ENCODE measurements at regions not wholly inside any gene's neighbourhood (a gene's known extent, or its start where the extent isn't known, plus 50 kb on each side); places are given as distances from the start of the nearest gene placed in this dataset.
"Not testable (repeated sequence)": the region's sequence is repeated elsewhere in the genome, so short reads cannot be mapped to it uniquely, and the experiment has no call there.

- no peak for DNase-seq (ENCODE audit: low spot score)
Observed at GRCh38 chr7:10284001-10284400, 689.7 kb upstream of the PHF14 start.

DNA sequence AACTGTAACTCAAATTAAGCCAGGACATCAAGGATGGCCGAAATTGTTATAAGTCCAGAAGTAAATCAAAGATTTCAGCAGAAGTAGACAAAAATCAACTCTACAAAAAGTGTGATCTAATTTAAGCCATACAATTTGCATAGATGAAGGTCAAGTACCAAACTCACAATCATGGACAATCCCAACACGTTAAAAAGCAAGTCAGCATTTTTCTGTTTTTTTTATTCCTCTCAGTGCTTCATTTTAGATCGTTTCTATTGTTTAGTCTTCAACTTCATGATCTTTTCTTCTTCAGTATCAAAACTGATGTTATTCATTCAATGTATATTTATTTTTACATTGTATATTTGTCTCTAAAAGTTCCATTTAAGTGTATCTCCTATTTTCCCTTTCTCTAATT lies 674.3 kb upstream of the PHF14 start:
- no peak for DNase-seq (ENCODE audit: low spot score)

DNA sequence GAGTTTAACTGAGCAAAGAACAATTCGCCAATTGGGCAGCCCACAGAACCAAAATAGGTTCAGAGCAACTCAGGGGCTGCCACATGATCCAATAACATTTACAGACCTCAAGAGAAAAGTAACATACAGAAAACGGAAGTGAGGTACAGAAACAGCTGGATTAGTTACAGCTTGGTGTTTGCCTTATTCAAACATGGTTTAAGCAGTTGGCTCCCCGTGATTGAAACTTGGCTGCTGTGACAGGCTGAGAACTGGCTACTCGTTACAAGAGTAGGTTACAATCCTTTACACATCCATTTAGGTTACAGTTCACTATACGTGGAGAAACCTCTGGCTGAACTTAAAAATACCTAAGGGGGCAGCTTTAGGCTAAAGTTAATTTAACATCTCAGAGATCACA lies 673.1 kb upstream of the PHF14 start:
- no peak for DNase-seq (ENCODE audit: low spot score)

- DNase-seq (ENCODE audit: low spot score), result no peak
Observed at GRCh38 chr7:10308276-10308675, 665.4 kb upstream of the PHF14 start.

DNA sequence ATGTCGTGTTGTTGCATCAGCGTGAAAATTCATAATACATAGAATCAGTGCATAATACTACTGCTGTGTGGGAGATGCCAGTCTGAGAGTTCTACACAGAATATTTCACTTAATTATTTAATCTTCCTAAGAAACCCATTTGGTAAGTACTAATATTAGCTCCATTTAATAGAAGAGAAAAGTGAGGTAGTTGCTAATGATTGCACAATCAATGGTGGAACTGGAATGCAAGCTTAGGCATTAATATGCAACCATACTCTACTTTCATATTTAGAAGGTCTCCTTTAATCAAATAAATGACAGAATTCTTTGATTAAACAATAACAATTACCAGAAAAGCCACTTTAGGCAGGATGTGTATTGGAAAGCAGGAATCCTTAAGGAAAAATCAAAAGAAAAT lies 660.7 kb upstream of the PHF14 start:
- no peak for DNase-seq (ENCODE audit: low spot score)

- DNase-seq (ENCODE audit: low spot score), result no peak
Observed at GRCh38 chr7:10315881-10316280, 657.8 kb upstream of the PHF14 start.

DNA sequence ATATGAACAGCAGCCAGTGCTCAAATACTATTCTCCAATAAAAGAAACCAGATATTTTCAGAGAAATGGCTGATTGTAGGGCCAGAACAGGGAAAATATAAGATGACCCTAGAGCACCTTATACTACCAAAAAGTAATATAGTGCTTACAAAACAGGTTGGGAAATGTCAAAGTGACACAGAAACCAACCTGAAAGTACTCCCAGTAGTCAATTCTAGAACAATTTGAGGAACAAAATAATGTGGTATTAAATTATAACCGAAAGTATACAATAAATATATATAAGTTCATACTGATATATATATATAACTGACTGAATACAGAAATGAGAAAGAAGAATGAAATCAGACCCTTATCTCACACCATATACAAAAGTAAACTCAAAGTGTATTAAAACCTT lies 657.2 kb upstream of the PHF14 start:
- no peak for DNase-seq (ENCODE audit: low spot score)

GRCh38 chr7:10325395-10325794 lies 648.3 kb upstream of the PHF14 start:
- DNase-seq (ENCODE audit: low spot score), result no peak

DNA sequence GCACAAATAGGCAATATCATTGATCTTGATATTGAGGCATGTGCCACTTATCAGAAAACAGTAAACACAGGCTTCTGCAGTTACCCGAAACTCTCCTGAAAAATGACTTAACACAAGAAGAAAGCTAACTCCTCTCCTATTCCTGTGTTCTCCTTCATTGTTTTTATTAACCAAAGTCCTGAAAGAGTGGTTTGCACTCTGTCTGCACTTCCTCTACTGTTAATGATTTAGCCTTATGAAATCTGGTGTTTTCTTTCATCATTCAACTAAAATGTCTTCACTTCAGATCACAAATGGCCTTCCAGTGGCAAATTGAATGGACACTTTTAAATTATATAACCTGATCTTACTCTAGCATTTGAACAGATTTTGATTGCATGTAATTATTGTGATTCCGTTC lies 630.6 kb upstream of the PHF14 start:
- DNase-seq (ENCODE audit: low spot score), result no peak

- no peak for DNase-seq (ENCODE audit: low spot score)
Observed at GRCh38 chr7:10346032-10346431, 627.6 kb upstream of the PHF14 start.

DNA sequence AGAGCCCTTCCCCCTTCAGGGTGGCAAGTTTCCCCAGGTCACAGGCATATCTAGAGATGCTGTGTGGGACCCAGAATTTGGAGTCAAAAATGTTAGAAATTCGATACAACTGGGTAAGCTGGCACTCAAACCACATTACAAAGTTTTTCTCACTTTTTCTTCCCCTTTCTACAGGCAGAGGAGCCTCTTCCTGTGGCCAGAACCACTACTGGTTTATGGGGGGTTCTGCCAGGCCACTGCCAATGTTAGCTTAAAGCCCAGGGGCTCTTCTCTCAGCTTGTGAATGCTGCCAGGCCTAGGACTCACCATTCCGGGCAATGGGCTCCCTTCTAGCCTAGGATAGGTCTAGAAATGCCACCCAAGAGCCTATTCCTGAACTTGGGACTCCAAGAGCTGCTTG lies 617.9 kb upstream of the PHF14 start:
- no peak for DNase-seq (ENCODE audit: low spot score)

- no peak for DNase-seq (ENCODE audit: low spot score)
Observed at GRCh38 chr7:10360050-10360449, 613.6 kb upstream of the PHF14 start.

- no peak for DNase-seq (ENCODE audit: low spot score)
Observed at GRCh38 chr7:10401793-10402192, 571.9 kb upstream of the PHF14 start.

GRCh38 chr7:10412422-10413019 lies 561.2 kb upstream of the PHF14 start:
- DNase-seq (ENCODE audit: low spot score), result peak; percentile 12

- DNase-seq (ENCODE audit: low spot score), result no peak
Observed at GRCh38 chr7:10418985-10419384, 554.7 kb upstream of the PHF14 start.

DNA sequence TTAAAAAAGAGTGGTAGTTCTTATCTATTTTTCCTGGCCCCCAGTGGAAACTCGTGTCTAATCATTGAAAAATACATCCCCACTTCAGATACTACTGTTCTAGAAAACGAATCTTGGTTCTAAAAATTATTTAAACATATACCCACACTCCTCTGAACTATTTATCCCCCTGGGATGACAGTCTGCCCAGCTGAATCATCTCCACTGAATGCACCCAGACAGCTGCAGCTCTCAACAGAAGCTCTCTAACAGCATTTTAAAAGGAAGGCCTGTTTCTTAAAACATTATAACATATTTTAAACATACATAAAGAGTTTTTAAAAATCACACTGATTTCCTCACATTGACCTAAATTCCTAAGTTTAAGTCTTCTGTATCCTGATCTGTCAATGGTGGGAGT lies 544.6 kb upstream of the PHF14 start:
- no peak for DNase-seq (ENCODE audit: low spot score)

- DNase-seq (ENCODE audit: low spot score), result no peak
Observed at GRCh38 chr7:10429511-10429910, 544.2 kb upstream of the PHF14 start.

- no peak for DNase-seq (ENCODE audit: low spot score)
Observed at GRCh38 chr7:10436302-10436701, 537.4 kb upstream of the PHF14 start.

DNA sequence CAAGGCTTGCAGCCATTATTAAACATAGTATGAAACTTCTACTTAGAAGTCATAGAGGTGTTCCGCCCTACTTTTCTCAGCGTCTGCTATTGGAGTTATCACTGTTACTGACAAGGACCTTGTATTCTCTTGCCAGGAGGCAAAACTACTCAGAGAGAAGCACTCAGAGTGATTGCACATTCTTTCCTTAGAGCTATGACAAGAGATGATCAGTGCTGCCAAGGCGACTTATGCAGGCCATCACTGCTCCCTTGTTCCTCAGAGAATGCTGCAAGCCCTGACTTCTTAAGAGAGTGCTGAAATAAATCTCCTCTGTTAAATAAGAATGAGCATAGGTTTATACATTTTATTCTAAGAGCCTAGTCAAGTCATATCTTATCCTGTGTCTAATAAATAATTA lies 534.6 kb upstream of the PHF14 start:
- DNase-seq (ENCODE audit: low spot score), result no peak

DNA sequence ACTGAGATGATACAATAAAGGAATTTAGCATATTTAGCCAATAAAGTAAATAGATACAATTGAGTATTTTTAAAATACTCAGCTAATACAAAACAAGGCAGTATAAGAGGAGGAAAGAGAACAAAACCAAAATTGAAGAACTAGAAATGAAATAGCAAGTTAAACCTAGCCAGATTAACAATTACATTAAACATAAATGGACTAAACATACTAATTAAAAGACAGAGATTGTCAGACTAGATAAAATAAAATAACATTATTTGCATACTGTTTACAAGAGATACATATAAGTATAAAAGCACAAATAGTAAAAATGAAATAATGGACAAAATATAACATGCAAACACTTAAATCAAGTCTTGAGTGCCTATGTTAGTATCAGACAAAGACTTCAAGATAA lies 517.7 kb upstream of the PHF14 start:
- no peak for DNase-seq (ENCODE audit: low spot score)

GRCh38 chr7:10460474-10460873 lies 513.2 kb upstream of the PHF14 start:
- no peak for DNase-seq (ENCODE audit: low spot score)

DNA sequence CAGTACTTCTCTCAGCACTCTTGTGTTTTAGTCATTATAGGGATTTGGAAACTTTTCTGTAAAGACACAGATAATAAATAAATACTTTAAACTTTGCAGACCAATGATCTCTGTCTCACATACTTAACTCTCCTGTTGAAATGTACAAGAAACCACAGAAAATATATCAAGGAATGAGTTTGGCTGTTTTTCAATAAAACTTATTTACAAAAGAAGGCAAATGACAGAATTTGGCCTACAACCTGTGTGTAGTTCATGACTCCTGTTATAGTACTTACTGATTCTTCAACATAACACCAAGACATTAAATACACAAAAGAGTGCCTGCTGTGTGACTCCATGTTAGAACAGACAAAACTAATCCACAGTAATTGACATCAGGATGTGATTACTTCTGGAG lies 510.0 kb upstream of the PHF14 start:
- DNase-seq (ENCODE audit: low spot score), result no peak

DNA sequence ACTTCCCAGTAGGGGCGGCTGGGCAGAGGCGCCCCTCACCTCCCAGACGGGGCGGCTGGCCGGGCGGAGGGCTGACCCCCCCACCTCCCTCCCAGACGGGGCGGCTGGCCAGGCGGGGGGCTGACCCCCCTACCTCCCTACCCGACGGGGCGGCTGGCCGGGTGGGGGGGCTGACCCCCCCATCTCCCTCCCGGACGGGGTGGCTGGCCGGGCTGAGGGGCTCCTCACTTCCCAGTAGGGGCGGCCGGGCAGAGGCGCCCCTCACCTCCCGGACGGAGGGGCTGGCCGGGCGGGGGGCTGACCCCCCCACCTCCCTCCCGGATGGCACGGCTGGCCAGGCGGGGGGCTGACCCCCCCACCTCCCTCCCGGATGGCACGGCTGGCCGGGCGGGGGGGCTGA lies 508.1 kb upstream of the PHF14 start:
- DNase-seq (ENCODE audit: low spot score), result not testable (repeated sequence)

DNA sequence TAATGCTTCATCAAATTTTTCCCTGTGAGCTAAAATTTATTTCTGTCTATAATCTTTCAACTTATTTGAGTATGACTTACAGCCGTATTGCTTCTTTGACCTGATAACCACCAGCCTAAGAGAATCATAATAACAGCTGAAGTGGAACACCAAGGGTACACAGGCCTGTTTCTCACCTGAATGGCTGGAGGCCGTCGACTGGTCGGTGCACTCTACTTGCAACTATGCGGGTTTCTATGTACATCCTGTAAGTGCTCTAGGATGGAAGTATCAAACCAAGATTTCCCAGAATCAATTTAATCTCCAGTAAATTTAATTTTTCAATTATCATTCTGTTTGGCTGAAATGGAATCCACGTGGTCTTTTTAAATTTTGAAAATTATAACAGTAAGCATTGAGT lies 504.8 kb upstream of the PHF14 start:
- no peak for DNase-seq (ENCODE audit: low spot score)

DNA sequence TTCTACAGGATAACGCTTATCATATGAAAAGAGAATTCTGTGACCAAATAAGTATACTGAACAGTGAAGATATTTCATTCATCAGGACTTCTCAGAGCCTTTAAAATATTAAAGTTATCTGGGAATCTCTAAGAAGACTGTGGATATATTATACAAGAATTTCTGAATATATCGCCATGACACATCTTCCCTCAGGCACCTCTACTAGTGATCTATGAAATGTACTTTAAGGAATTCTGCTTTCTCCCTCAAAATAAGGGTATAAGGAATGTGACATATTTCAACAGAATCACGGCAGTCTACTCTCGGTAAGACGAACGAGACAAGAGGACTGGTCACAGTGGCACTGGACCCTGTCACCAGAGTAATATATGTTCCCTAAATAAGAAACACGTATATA lies 504.2 kb upstream of the PHF14 start:
- DNase-seq (ENCODE audit: low spot score), result no peak

Data from hematopoietic multipotent progenitor cell treated with erythropoietin and hydrocortisone succinate and interleukin-3 and kit ligand, for 15 days (in vitro differentiated cells).